CD14-positive monocyte (primary cell): ENCODE measurements at regions not wholly inside any gene's neighbourhood (a gene's known extent, or its start where the extent isn't known, plus 50 kb on each side); places are given as distances from the start of the nearest gene placed in this dataset.

Experiments
- DNase-seq, 3 donors: peaks; one replicate each; pipeline ENCODE4 v3.0.0-alpha.2; 2011 to 2022
- H2AFZ ChIP-seq: 2 replicates; pipeline ENCODE4 v1.6.0; 2012; ENCODE audit warnings: mild to moderate bottlenecking, low read depth, low read length, inconsistent platforms; ENCODE audit not compliant: insufficient read depth, poor library complexity, severe bottlenecking
- H3K27ac ChIP-seq, 2 donors: 1 replicate in 1 of 2; 2 replicates in 1 of 2; pipeline ENCODE4 v1.5.1; 2012 to 2013; ENCODE audit warnings: low read length in 2 of 2, control low read depth in 1 of 2, inconsistent platforms in 1 of 2, low read depth in 1 of 2, mild to moderate bottlenecking in 1 of 2
- H3K27me3 ChIP-seq, 2 donors: one replicate each; pipeline versions ENCODE4 v1.6.0 to v1.6.1; 2011 to 2013; ENCODE audit warnings: low read length in 2 of 2; ENCODE audit not compliant: control insufficient read depth in 2 of 2, insufficient read depth in 2 of 2
- H3K36me3 ChIP-seq, 2 donors: replicated peaks in 1 of 2; 1 replicate in 1 of 2; 2 replicates in 1 of 2; pipeline versions ENCODE4 v1.5.1 to v1.6.1; 2012 to 2013; ENCODE audit warnings: low read length in 2 of 2, control low read depth in 1 of 2, inconsistent platforms in 1 of 2, mild to moderate bottlenecking in 1 of 2; ENCODE audit not compliant: insufficient read depth in 2 of 2, control insufficient read depth in 1 of 2
- H3K4me1 ChIP-seq, 2 donors: 1 replicate in 1 of 2; 2 replicates in 1 of 2; pipeline versions ENCODE4 v1.5.1 to v1.6.1; 2012 to 2013; ENCODE audit warnings: low read length in 2 of 2, control low read depth in 1 of 2, inconsistent platforms in 1 of 2, mild to moderate bottlenecking in 1 of 2, moderate library complexity in 1 of 2; ENCODE audit not compliant: insufficient read depth in 2 of 2, control insufficient read depth in 1 of 2
- H3K4me2 ChIP-seq: replicated peaks from 2 replicates; pipeline ENCODE3; 2012; ENCODE audit warnings: low read length, moderate library complexity, mild to moderate bottlenecking; ENCODE audit not compliant: poor library complexity, severe bottlenecking; ENCODE audit errors: extremely low read depth
- H3K4me3 ChIP-seq, 3 experiments: fragments of 200-600 bp in 1 of 3; sonication (generic) in 1 of 3; replicated peaks in 1 of 3; 1 replicate in 2 of 3; 2 replicates in 1 of 3; pipeline ENCODE4 v1.5.1; 2011 to 2013; ENCODE audit warnings: low read length in 3 of 3, mild to moderate bottlenecking in 3 of 3, control low read depth in 2 of 3, low read depth in 2 of 3, inconsistent platforms in 1 of 3, moderate library complexity in 1 of 3
- H3K79me2 ChIP-seq: 2 replicates; pipeline ENCODE4 v1.6.0; 2012; ENCODE audit warnings: mild to moderate bottlenecking, control low read depth, inconsistent platforms, low read length, moderate library complexity; ENCODE audit not compliant: insufficient read depth
- H3K9ac ChIP-seq: 2 replicates; pipeline ENCODE4 v1.6.0; 2017; ENCODE audit warnings: low read length, mild to moderate bottlenecking; ENCODE audit not compliant: insufficient read depth, poor library complexity, severe bottlenecking
- H3K9me3 ChIP-seq, 2 donors: replicated peaks in 1 of 2; 1 replicate in 1 of 2; 2 replicates in 1 of 2; pipeline versions ENCODE4 v1.5.1 to v1.6.1; 2012 to 2013; ENCODE audit warnings: low read length in 2 of 2, control low read depth in 1 of 2; ENCODE audit not compliant: control insufficient read depth in 1 of 2, insufficient read depth in 1 of 2
- H4K20me1 ChIP-seq: 2 replicates; pipeline ENCODE4 v1.6.0; 2012; ENCODE audit warnings: mild to moderate bottlenecking, low read length, control low read depth, moderate library complexity; ENCODE audit not compliant: insufficient read depth
- H3K27ac Mint-ChIP-seq, 7 donors: one replicate each; pipeline ENCODE4 v1.8.0; 2020; ENCODE audit warnings: mild to moderate bottlenecking in 7 of 7, mixed read lengths in 7 of 7, moderate library complexity in 6 of 7, inconsistent platforms in 2 of 7
- H3K27me3 Mint-ChIP-seq, 3 donors: one replicate each; pipeline ENCODE4 v1.8.0; 2021 to 2022; ENCODE audit warnings: low read depth in 3 of 3, mild to moderate bottlenecking in 3 of 3, mixed read lengths in 3 of 3, moderate library complexity in 3 of 3, inconsistent platforms in 1 of 3
- H3K36me3 Mint-ChIP-seq, 2 donors: one replicate each; pipeline ENCODE4 v1.8.0; 2020; ENCODE audit warnings: mixed read lengths in 2 of 2, inconsistent platforms in 1 of 2, mild to moderate bottlenecking in 1 of 2
- H3K4me1 Mint-ChIP-seq: one replicate; pipeline ENCODE4 v1.8.0; 2020; ENCODE audit warnings: mild to moderate bottlenecking, mixed read lengths
- H3K4me3 Mint-ChIP-seq, 2 donors: one replicate each; pipeline ENCODE4 v1.8.0; 2020; ENCODE audit warnings: mild to moderate bottlenecking in 2 of 2, mixed read lengths in 2 of 2, moderate library complexity in 1 of 2
- H3K9me3 Mint-ChIP-seq, 7 donors: one replicate each; pipeline ENCODE4 v1.8.0; 2020 to 2022; ENCODE audit warnings: mixed read lengths in 7 of 7, mild to moderate bottlenecking in 6 of 7, moderate library complexity in 6 of 7, inconsistent platforms in 2 of 7
- CTCF ChIP-seq: fragments of 200-600 bp; IDR thresholded peaks from one replicate; pipeline ENCODE4 v1.8.0; 2022; ENCODE audit warnings: antibody characterized with exemption, mild to moderate bottlenecking
- WGBS: methylation state at CpG from one replicate; pipeline ENCODE4 v1.1.5; 2013; ENCODE audit warnings: missing lambda C conversion rate; ENCODE audit not compliant: insufficient coverage; 5-methylcytosine and 5-hydroxymethylcytosine counted together
- intact Hi-C, 2 donors: fragments of 100-400 bp; cut with micrococcal nuclease; formaldehyde crosslinking; loops; one replicate each; pipeline versions ENCODE4 v1.15.0 to v1.15.1; 2023

- intact Hi-C loops, result no loop called here
- WGBS, result 80% methylated on average over 1 of the region's 3 CpGs
Observed at GRCh38 chrY:12357204-12357603, 343.8 kb upstream of the USP9Y start.

GRCh38 chrY:12357655-12358054, 343.4 kb upstream of the USP9Y start:
- Histone ChIP-seq H3K79me2 (no peaks in the 10 kb centered on the region), H3K4me3 (no peak overlapping the region), H3K4me1 (no peaks in the 10 kb centered on the region), H3K4me2 (no peak overlapping the region), H3K9me3 (no peaks in the 10 kb centered on the region), H3K27me3 (no peaks in the 10 kb centered on the region), H3K36me3 (no peaks in the 10 kb centered on the region), H2AFZ (no peak overlapping the region), H4K20me1 (no peaks in the 10 kb centered on the region), H3K9ac (no peak overlapping the region), H3K27ac (no peak overlapping the region)
- no CpG with 5 or more reads among the region's 6 CpGs for WGBS
- H3K4me1 Mint-ChIP-seq, result no peaks in the 10 kb centered on the region
- TF ChIP-seq CTCF, result no peak
- H3K27me3 Mint-ChIP-seq, result no peaks in the 10 kb centered on the region
- no peak for DNase-seq
- no peaks in the 10 kb centered on the region for H3K9me3 Mint-ChIP-seq
- intact Hi-C loops, result no loop called here
- H3K27ac Mint-ChIP-seq, result no peak overlapping the region
- H3K4me3 Mint-ChIP-seq, result no peak overlapping the region
- H3K36me3 Mint-ChIP-seq, result no peaks in the 10 kb centered on the region

More at GRCh38 chrY:12357204-12357603, 343.8 kb upstream of the USP9Y start:
- Mint-ChIP-seq H3K36me3 (no peaks in the 10 kb centered on the region), H3K9me3 (no peaks in the 10 kb centered on the region), H3K4me3 (no peak overlapping the region), H3K27ac (no peak overlapping the region), H3K27me3 (no peaks in the 10 kb centered on the region), H3K4me1 (no peaks in the 10 kb centered on the region)
- H3K9me3 ChIP-seq, result no peaks in the 10 kb centered on the region
- no peak for TF ChIP-seq CTCF
- no peaks in the 10 kb centered on the region for H3K4me1 ChIP-seq
- H3K4me2 ChIP-seq, result no peak overlapping the region
- no peak overlapping the region for H3K9ac ChIP-seq
- no peaks in the 10 kb centered on the region for H3K79me2 ChIP-seq
- no peak overlapping the region for H3K27ac ChIP-seq
- H4K20me1 ChIP-seq, result no peaks in the 10 kb centered on the region
- H2AFZ ChIP-seq, result no peak overlapping the region
- H3K4me3 ChIP-seq, result no peak overlapping the region
- no peaks in the 10 kb centered on the region for H3K27me3 ChIP-seq
- no peak for DNase-seq
- H3K36me3 ChIP-seq, result no peaks in the 10 kb centered on the region
